ENCODE measurements at regions not wholly inside any gene's neighbourhood (a gene's known extent, or its start where the extent isn't known, plus 50 kb on each side); places are given as distances from the start of the nearest gene placed in this dataset.

DNA sequence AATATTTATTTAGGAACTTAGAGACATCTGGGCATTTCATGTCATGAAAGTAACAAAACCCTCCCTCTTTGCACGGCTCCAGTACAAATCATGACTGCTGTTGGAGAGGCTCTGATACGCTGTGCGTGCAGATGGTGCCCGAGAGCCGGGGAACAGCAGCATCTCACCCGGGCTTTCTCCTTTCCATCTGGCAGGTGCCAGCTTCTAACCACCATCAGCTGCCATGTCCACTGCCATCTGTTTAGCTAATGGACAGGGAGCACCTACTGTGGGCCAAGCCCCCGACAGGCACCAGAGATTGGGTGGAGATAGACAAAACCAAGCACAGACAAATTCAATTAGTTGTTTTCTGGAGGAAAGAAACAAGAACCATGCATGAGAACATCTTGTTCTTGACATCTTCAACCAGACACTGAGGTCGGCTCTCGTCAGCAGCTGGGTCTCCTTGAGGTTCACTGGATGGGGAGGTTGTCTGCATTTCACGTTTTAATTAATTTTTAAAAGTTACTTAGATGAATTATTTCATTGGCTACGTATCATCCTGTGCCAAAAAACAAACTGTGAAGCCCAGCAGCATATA, 323.7 kb downstream of the THBS2 start:
- Histone ChIP-seq H4K8ac (ENCODE audit: low read length) (no peak overlapping the region), H2BK12ac (ENCODE audit: low read length in 2 of 2) (no peak overlapping the region), H3K4me3 (ENCODE audit: insufficient read depth in 1 of 2, low read depth in 1 of 2, low read length in 2 of 2) (no peak overlapping the region), H3K14ac (ENCODE audit: low read length in 2 of 2) (no peak overlapping the region), H4K91ac (ENCODE audit: low read length) (no peak overlapping the region), H3K27ac (ENCODE audit: low read length, poor library complexity, severe bottlenecking) (no peak overlapping the region), H3K18ac (ENCODE audit: low read depth in 1 of 2, low read length in 2 of 2) (no peak overlapping the region), H2BK15ac (ENCODE audit: low read depth, poor library complexity, severe bottlenecking) (no peak overlapping the region), H3K79me1 (replicated peaks; ENCODE audit: low read length, poor library complexity, severe bottlenecking) (no peaks in the 10 kb centered on the region), H3K4ac (ENCODE audit: low read depth in 1 of 2, low read length in 2 of 2) (no peak overlapping the region), H2AK5ac (ENCODE audit: low read length, severe bottlenecking) (no peak overlapping the region), H2AFZ (ENCODE audit: low read depth, low read length) (no peak overlapping the region), H3K23ac (ENCODE audit: low read length in 2 of 2) (no peak overlapping the region), H3K9ac (ENCODE audit: low read length) (no peak overlapping the region), H3K9me3 (ENCODE audit: control insufficient read depth, low read length) (no peaks in the 10 kb centered on the region), H3K27me3 (ENCODE audit: control insufficient read depth in 1 of 2, insufficient read depth in 1 of 2, low read length in 2 of 2) (peaks cover 0 to 8% of the 10 kb centered on the region in 2 experiments), H2BK5ac (ENCODE audit: low read depth, low read length, poor library complexity, severe bottlenecking) (no peak overlapping the region), H3K4me2 (ENCODE audit: low read length, poor library complexity, severe bottlenecking) (no peak overlapping the region), H3K36me3 (ENCODE audit: control insufficient read depth in 1 of 2, insufficient read depth in 2 of 2, low read depth in 1 of 2, low read length in 2 of 2) (no peaks in the 10 kb centered on the region), H3K4me1 (ENCODE audit: control insufficient read depth, insufficient read depth, low read depth, low read length) (peaks cover 5% of the 10 kb centered on the region), H2BK120ac (ENCODE audit: low read depth, low read length) (no peak overlapping the region)
- 88% methylated on average over 7 of the region's 11 CpGs for WGBS
- DNase-seq, result no peak

GRCh38 chr6:168928012-168928411, 325.6 kb downstream of the THBS2 start:
- no peak overlapping the region for H4K8ac ChIP-seq (ENCODE audit: low read length)
- no peak overlapping the region for H2BK12ac ChIP-seq (ENCODE audit: low read length in 2 of 2)
- no peak overlapping the region for H2BK5ac ChIP-seq (ENCODE audit: low read depth, low read length, poor library complexity, severe bottlenecking)
- no peak overlapping the region for H2AFZ ChIP-seq (ENCODE audit: low read depth, low read length)
- no peaks in the 10 kb centered on the region for H3K36me3 ChIP-seq (ENCODE audit: control insufficient read depth in 1 of 2, insufficient read depth in 2 of 2, low read depth in 1 of 2, low read length in 2 of 2)
- no peak overlapping the region for H2AK5ac ChIP-seq (ENCODE audit: low read length, severe bottlenecking)
- no peak overlapping the region for H3K4ac ChIP-seq (ENCODE audit: low read depth in 1 of 2, low read length in 2 of 2)
- H2BK15ac ChIP-seq (ENCODE audit: low read depth, poor library complexity, severe bottlenecking), result no peak overlapping the region
- no peak overlapping the region for H3K4me3 ChIP-seq (ENCODE audit: insufficient read depth in 1 of 2, low read depth in 1 of 2, low read length in 2 of 2)
- peaks cover 5% of the 10 kb centered on the region for H3K4me1 ChIP-seq (ENCODE audit: control insufficient read depth, insufficient read depth, low read depth, low read length)
- H2BK120ac ChIP-seq (ENCODE audit: low read depth, low read length), result no peak overlapping the region
- WGBS, result 82% methylated on average over 10 of the region's 10 CpGs
- H3K27ac ChIP-seq (ENCODE audit: low read length, poor library complexity, severe bottlenecking), result no peak overlapping the region
- no peaks in the 10 kb centered on the region for H3K9me3 ChIP-seq (ENCODE audit: control insufficient read depth, low read length)
- H3K14ac ChIP-seq (ENCODE audit: low read length in 2 of 2), result no peak overlapping the region
- DNase-seq, result no peak
- H3K79me1 ChIP-seq (replicated peaks; ENCODE audit: low read length, poor library complexity, severe bottlenecking), result no peaks in the 10 kb centered on the region
- H3K27me3 ChIP-seq (ENCODE audit: control insufficient read depth in 1 of 2, insufficient read depth in 1 of 2, low read length in 2 of 2), result peaks cover 0 to 8% of the 10 kb centered on the region in 2 experiments
- H3K9ac ChIP-seq (ENCODE audit: low read length), result no peak overlapping the region
- H3K4me2 ChIP-seq (ENCODE audit: low read length, poor library complexity, severe bottlenecking), result no peak overlapping the region
- no peak overlapping the region for H4K91ac ChIP-seq (ENCODE audit: low read length)
- H3K18ac ChIP-seq (ENCODE audit: low read depth in 1 of 2, low read length in 2 of 2), result no peak overlapping the region
- H3K23ac ChIP-seq (ENCODE audit: low read length in 2 of 2), result no peak overlapping the region

DNA sequence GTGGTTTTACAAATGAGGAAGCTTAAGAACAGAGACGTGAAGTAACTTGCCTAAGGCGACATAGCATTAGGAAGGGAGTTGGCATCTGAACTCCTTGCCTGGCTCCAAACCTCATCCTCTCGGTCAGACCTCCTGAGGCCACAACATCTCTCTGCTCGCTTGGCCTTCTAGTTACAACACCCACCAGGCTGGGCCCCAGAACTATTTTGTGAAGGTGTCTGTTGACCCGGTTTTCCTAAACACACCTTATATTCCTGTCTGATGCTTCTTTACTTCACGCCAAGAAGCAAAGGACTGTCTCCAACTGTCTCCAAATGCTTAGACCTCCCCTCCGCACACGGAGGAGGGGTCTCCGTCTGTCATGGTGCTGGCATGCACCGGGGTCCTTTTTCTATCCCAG, 326.6 kb downstream of the THBS2 start:
- Histone ChIP-seq H3K36me3 (ENCODE audit: control insufficient read depth in 1 of 2, insufficient read depth in 2 of 2, low read depth in 1 of 2, low read length in 2 of 2) (no peaks in the 10 kb centered on the region), H3K79me1 (replicated peaks; ENCODE audit: low read length, poor library complexity, severe bottlenecking) (no peaks in the 10 kb centered on the region), H3K4me2 (ENCODE audit: low read length, poor library complexity, severe bottlenecking) (no peak overlapping the region), H3K4me1 (ENCODE audit: control insufficient read depth, insufficient read depth, low read depth, low read length) (peaks cover 5% of the 10 kb centered on the region), H3K9me3 (ENCODE audit: control insufficient read depth, low read length) (no peaks in the 10 kb centered on the region), H2BK120ac (ENCODE audit: low read depth, low read length) (no peak overlapping the region), H2BK15ac (ENCODE audit: low read depth, poor library complexity, severe bottlenecking) (no peak overlapping the region), H3K27me3 (ENCODE audit: control insufficient read depth in 1 of 2, insufficient read depth in 1 of 2, low read length in 2 of 2) (peaks cover 0 to 8% of the 10 kb centered on the region in 2 experiments), H2BK12ac (ENCODE audit: low read length in 2 of 2) (no peak overlapping the region), H3K14ac (ENCODE audit: low read length in 2 of 2) (no peak overlapping the region), H3K9ac (ENCODE audit: low read length) (no peak overlapping the region), H3K4ac (ENCODE audit: low read depth in 1 of 2, low read length in 2 of 2) (no peak overlapping the region), H4K91ac (ENCODE audit: low read length) (no peak overlapping the region), H3K4me3 (ENCODE audit: insufficient read depth in 1 of 2, low read depth in 1 of 2, low read length in 2 of 2) (no peak overlapping the region), H2AK5ac (ENCODE audit: low read length, severe bottlenecking) (no peak overlapping the region), H3K27ac (ENCODE audit: low read length, poor library complexity, severe bottlenecking) (no peak overlapping the region), H2AFZ (ENCODE audit: low read depth, low read length) (no peak overlapping the region), H2BK5ac (ENCODE audit: low read depth, low read length, poor library complexity, severe bottlenecking) (no peak overlapping the region), H3K18ac (ENCODE audit: low read depth in 1 of 2, low read length in 2 of 2) (no peak overlapping the region), H4K8ac (ENCODE audit: low read length) (no peak overlapping the region), H3K23ac (ENCODE audit: low read length in 2 of 2) (no peak overlapping the region)
- WGBS, result 87% methylated on average over 10 of the region's 10 CpGs
- DNase-seq, result no peak

DNA sequence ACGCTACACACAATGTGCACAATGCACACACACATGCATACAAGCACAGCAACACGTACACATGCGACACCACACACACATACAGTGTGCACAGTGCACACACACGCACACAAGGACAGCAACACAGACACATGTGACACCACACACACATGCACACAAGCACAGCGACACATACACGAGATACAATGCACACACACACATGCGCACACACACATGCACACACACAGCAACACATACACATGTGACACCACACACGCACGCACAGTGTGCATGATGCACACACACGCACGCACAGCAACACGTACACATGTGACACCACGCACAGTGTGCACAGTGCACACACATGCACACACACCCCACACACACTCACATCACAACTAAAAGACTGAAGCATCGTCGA, 327.3 kb downstream of the THBS2 start:
- H2AFZ ChIP-seq (ENCODE audit: low read depth, low read length), result no peak overlapping the region
- no peak overlapping the region for H3K4me3 ChIP-seq (ENCODE audit: insufficient read depth in 1 of 2, low read depth in 1 of 2, low read length in 2 of 2)
- H2AK5ac ChIP-seq (ENCODE audit: low read length, severe bottlenecking), result no peak overlapping the region
- H2BK120ac ChIP-seq (ENCODE audit: low read depth, low read length), result no peak overlapping the region
- H3K9ac ChIP-seq (ENCODE audit: low read length), result no peak overlapping the region
- no peak overlapping the region for H3K4ac ChIP-seq (ENCODE audit: low read depth in 1 of 2, low read length in 2 of 2)
- peaks cover 0 to 8% of the 10 kb centered on the region in 2 experiments for H3K27me3 ChIP-seq (ENCODE audit: control insufficient read depth in 1 of 2, insufficient read depth in 1 of 2, low read length in 2 of 2)
- H4K91ac ChIP-seq (ENCODE audit: low read length), result peak overlapping the region; percentile 67
- H2BK5ac ChIP-seq (ENCODE audit: low read depth, low read length, poor library complexity, severe bottlenecking), result no peak overlapping the region
- H4K8ac ChIP-seq (ENCODE audit: low read length), result no peak overlapping the region
- no peak overlapping the region for H3K18ac ChIP-seq (ENCODE audit: low read depth in 1 of 2, low read length in 2 of 2)
- no peak overlapping the region for H3K27ac ChIP-seq (ENCODE audit: low read length, poor library complexity, severe bottlenecking)
- no peak for DNase-seq
- WGBS, result 92% methylated on average over 15 of the region's 15 CpGs
- no peaks in the 10 kb centered on the region for H3K36me3 ChIP-seq (ENCODE audit: control insufficient read depth in 1 of 2, insufficient read depth in 2 of 2, low read depth in 1 of 2, low read length in 2 of 2)
- H3K4me1 ChIP-seq (ENCODE audit: control insufficient read depth, insufficient read depth, low read depth, low read length), result peaks cover 5% of the 10 kb centered on the region
- H3K9me3 ChIP-seq (ENCODE audit: control insufficient read depth, low read length), result no peaks in the 10 kb centered on the region
- H2BK12ac ChIP-seq (ENCODE audit: low read length in 2 of 2), result no peak overlapping the region
- no peaks in the 10 kb centered on the region for H3K79me1 ChIP-seq (replicated peaks; ENCODE audit: low read length, poor library complexity, severe bottlenecking)
- no peak overlapping the region for H3K14ac ChIP-seq (ENCODE audit: low read length in 2 of 2)
- H3K23ac ChIP-seq (ENCODE audit: low read length in 2 of 2), result no peak overlapping the region
- H2BK15ac ChIP-seq (ENCODE audit: low read depth, poor library complexity, severe bottlenecking), result no peak overlapping the region
- no peak overlapping the region for H3K4me2 ChIP-seq (ENCODE audit: low read length, poor library complexity, severe bottlenecking)
